GM21423 (cell line): ENCODE measurements at regions not wholly inside any gene's neighbourhood (a gene's known extent, or its start where the extent isn't known, plus 50 kb on each side); places are given as distances from the start of the nearest gene placed in this dataset.
A peak's percentile ranks its signal among the peaks of the same experiment; 100 is the strongest.

ENCODE experiments used
- ATAC-seq: cut with Tn5 transposase; IDR thresholded peaks from one replicate; pipeline ENCODE4 v1.9.1; 2021; ENCODE audit warnings: mild to moderate bottlenecking, moderate library complexity; ENCODE audit not compliant: unreplicated experiment

GRCh38 chr1:116231752-116232151 is 120.6 kb downstream of the MAB21L3 start:
- ATAC-seq, result no peak

DNA sequence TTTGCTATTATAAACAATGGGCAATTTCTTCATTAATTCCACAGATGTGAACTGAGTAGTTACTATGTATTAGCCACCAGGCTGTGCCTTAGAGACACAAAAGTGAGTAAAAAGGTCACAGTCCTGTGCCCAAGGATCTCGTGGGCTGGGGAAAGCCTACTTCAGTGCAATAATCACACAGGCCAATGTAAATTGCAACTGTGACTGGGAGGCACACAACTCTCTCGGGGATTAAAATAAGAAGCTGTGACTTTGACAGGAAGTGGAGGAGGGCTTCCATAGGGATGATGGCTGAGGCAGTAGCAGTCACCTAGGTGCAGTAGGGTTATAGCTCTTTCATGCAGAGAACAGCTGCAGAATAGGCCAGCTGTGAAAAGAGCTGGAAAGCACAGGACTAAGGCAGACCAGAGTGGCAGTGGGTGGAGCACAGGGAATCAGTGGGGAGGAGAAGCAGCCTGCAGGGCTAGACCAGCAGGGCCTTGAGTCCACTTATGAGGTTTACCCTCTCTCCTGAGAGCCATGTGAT is 121.9 kb downstream of the MAB21L3 start:
- ATAC-seq, result peak; percentile 48

GRCh38 chr1:116234429-116234828 is 123.2 kb downstream of the MAB21L3 start:
- no peak for ATAC-seq

GRCh38 chr1:116239916-116240315 is 128.7 kb downstream of the MAB21L3 start:
- no peak for ATAC-seq

- ATAC-seq, result no peak
Measured at GRCh38 chr1:116242741-116243140, 130.3 kb upstream of the ATP1A1 start.

DNA sequence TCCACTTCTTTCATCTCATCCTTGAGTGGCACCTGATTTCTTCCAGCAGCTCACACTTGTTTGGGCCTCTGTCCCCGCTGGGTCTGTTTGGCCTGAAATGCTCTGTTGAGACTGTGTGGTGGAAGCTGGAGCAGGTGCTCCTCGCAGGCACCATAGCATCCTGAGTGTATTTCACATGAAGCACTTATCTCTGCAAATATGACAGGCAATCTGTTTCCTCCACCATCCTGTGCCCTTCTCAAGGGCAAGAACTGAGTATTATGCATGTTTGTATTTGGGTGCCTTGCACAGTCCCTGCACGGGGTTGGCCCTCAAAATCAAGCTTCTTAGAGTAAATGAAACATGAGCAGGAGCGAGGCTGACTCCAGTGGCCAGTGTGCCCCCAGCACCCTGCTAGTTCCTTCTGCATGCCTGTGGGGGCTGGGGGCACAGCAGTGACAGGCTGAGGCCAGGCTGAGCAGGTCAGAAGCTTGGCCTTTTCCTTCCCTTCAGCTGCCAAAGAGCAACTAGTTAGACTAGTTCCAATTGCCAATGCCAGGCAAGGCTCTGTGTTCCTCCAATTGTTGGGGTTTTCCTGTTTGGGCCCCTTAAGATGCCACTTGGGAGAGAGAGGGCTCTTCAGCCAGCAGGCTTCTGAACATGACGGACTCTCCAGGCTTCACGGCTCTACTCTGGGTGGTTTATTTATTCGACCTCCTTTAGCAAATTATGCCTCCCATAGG is 129.6 kb upstream of the ATP1A1 start:
- no peak for ATAC-seq

DNA sequence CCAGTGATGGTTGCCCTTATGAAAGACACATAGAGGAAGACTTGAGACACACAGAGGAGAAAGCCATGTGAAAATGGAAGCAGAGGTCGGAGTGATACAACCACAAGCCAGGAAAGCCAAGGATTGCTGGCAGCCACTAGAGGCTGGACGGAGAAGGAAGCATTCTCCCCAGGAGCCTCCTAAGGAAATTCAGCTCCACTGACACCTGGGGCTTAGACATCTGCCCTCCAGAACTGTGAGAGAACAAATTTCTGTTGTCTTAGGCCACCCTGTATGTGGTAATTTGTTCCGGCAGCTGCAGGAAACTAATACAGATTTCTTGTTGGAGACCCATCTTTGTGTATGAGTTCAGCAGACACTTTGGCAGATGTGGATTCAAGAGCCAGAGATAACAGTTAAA is 126.9 kb upstream of the ATP1A1 start:
- ATAC-seq, result no peak

DNA sequence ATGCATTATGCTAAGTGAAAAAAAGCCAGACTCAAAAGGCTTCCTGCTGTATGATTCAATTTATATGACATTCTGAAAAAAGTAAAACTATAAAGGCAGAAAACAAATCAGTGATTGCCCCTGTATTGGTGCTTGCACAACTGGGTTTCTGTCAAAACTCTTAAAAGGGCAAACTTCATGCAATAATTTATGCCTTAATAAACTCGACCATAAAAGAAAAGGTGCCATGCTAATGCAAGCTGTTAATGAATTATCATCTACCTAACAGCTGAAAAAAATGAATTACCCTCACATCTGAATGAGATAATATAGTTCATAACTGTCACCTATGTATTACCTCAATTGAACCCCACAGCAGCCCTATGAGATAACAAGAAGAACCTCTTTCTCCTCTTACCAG is 120.8 kb upstream of the ATP1A1 start:
- ATAC-seq, result no peak

- no peak for ATAC-seq
Measured at GRCh38 chr1:116252785-116253184, 120.3 kb upstream of the ATP1A1 start.

GRCh38 chr1:116253566-116254382 is 119.3 kb upstream of the ATP1A1 start:
- no peak for ATAC-seq

GRCh38 chr1:116254776-116255175 is 118.3 kb upstream of the ATP1A1 start:
- no peak for ATAC-seq

DNA sequence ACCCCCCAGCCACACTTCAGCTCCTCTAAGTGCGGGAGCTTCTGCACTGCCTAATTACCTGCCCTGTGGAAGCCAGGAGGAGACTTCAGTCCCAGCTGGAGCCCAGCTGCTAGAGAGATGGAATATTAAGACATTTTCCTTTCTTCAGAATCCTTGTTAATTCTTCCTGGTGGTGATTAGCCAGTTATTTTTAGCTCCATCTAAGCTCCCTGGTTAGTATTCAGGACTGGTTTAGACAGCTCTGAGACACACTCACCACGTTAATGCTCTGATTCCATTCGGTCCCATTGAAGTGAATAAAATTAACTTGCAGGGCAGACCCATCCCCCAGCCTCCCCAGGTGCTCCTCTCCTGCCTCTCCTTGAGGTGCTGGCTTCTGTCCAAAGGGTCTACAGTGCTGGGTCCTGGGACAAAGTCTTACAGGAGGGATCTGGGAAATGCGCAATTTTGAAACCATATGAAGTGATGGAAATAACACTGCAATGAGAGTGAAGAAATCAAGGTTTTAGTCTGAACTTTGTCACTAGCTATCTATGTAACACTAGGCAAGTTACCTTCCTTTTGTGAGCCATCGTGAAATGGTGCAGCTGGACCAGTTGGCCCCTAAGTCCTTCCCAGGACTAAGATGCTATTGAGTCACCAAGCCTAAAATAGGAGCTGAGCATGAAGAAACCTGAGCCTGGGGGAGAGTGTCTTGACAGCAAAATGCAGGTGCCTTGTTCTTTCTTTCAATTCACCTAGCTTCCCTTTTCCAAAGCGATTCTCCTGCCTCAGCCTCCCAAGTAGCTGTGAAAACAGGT is 117.4 kb upstream of the ATP1A1 start:
- no peak for ATAC-seq

GRCh38 chr1:116256286-116256649 is 116.8 kb upstream of the ATP1A1 start:
- ATAC-seq, result no peak

DNA sequence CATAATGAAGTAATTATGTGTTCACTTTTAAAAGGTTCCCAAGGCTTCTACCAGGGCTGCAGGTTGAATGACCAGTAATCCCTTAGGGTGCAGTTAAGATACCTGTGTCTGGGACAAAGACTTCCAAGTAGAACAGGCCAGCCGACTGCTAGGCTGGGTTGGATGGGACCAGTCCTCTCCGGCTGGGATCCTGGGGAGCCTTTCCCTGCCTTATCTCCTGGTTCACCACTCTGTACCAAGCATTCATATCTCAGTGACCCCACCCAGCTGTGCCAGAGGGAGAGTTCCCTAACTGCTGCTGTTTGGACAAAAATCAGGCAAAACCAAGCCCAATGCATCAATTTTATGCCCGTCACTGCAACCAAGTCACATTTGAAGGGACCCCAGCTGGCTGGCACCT is 116.2 kb upstream of the ATP1A1 start:
- no peak for ATAC-seq

- ATAC-seq, result peak; percentile 73
Measured at GRCh38 chr1:116257341-116257767, 115.7 kb upstream of the ATP1A1 start.

DNA sequence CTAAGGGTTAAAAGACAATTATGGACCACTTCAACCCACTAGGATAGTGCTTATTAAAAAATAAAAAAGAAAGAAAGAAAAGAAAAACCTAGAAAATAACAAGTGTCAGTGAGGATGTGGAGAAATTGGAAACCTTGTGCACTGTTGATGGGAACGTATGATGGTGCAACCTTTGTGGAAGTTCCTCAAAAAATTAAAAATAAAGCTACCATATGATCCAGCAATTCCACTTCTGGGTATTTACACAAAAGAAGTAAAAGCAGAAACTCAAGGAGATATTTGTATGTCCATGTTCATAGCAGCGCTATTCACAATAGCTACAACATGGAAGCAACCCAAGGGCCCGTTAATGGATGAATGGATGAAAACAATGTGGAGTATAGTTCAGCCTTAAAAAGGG is 115.2 kb upstream of the ATP1A1 start:
- ATAC-seq, result no peak

GRCh38 chr1:116258668-116259419 is 114.2 kb upstream of the ATP1A1 start:
- no peak for ATAC-seq

GRCh38 chr1:116259663-116260062 is 113.4 kb upstream of the ATP1A1 start:
- ATAC-seq, result no peak

- ATAC-seq, result no peak
Measured at GRCh38 chr1:116260115-116260514, 112.9 kb upstream of the ATP1A1 start.

DNA sequence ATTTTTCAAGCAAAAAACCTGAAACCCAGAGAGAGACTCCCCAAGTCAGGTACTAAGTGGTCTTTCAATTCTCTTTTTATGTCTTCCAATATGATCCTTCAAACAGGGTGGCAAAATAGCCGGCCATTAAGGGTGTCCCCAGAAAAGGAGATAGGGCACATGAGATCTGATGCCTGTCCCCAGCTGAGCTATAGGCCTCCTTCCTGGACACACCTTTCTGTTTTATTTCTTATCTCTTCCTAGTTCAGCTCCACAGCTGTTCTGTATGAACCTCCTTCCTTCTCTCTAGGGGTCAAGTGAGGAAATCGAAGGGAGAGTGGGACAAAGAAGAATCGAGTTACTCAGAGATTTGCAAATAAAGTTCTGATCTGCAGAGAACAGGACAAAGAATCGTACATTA is 112.4 kb upstream of the ATP1A1 start:
- no peak for ATAC-seq

DNA sequence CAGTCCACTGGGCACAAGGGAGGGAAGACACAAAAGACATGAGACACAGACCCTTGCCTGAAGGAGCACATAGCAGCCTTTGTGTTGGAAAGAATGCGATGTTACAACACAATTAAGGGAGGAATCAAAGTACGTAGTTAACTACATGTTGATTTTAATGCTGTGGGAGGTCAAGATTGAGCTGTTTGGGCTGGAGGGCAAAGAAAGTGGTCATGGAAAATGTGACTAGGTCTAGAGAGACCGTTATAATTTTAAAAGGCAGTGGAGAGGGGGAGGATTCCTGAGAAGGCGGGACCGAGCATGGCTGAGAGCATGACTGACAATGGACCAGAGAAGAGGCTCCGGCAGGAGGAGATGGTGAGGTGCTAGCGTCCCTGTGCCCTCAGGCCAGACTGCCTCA is 111.8 kb upstream of the ATP1A1 start:
- ATAC-seq, result no peak
